NB4 (cell line): ENCODE measurements at regions not wholly inside any gene's neighbourhood (a gene's known extent, or its start where the extent isn't known, plus 50 kb on each side); places are given as distances from the start of the nearest gene placed in this dataset.

Source experiments
- MYC ChIP-seq: IDR thresholded peaks from 2 replicates; pipeline ENCODE4 v1.6.1; 2011; ENCODE audit warnings: low read depth, low read length
- POLR2A ChIP-seq: IDR thresholded peaks from 2 replicates; pipeline ENCODE4 v1.6.1; 2011; ENCODE audit warnings: mild to moderate bottlenecking; ENCODE audit not compliant: insufficient read length; ENCODE audit errors: extremely low read depth
- TF ChIP-seq, protein P1 (sequence below): IDR thresholded peaks from one replicate; pipeline ENCODE4 v1.5.1; 2012; ENCODE audit warnings: low read depth, low read length

DNA sequence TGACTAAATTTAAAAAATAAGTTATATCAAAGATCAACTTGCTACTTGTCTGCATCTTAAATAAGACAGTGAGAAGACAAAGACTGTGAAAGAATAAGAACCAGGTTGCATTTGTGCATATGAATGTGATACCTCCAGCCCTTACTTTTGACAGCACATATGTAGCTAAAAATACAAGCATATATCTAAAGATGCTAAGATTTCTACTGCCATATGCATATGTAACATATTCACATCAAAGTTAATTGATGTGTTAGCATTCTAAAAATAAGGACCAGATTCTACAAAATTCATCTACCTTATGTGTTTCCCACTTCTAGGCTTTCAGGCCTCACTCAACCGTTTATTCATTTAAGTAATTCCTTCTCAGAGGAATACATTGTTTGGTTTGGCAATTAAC, 1120.3 kb upstream of the LRRTM3 start:
- TF ChIP-seq, protein P1, sequence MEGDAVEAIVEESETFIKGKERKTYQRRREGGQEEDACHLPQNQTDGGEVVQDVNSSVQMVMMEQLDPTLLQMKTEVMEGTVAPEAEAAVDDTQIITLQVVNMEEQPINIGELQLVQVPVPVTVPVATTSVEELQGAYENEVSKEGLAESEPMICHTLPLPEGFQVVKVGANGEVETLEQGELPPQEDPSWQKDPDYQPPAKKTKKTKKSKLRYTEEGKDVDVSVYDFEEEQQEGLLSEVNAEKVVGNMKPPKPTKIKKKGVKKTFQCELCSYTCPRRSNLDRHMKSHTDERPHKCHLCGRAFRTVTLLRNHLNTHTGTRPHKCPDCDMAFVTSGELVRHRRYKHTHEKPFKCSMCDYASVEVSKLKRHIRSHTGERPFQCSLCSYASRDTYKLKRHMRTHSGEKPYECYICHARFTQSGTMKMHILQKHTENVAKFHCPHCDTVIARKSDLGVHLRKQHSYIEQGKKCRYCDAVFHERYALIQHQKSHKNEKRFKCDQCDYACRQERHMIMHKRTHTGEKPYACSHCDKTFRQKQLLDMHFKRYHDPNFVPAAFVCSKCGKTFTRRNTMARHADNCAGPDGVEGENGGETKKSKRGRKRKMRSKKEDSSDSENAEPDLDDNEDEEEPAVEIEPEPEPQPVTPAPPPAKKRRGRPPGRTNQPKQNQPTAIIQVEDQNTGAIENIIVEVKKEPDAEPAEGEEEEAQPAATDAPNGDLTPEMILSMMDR, result no peak
- TF ChIP-seq POLR2A (no peak), MYC (no peak)
